HG02943 (cell line): ENCODE measurements at regions not wholly inside any gene's neighbourhood (a gene's known extent, or its start where the extent isn't known, plus 50 kb on each side); places are given as distances from the start of the nearest gene placed in this dataset.
"Not testable (repeated sequence)": the region's sequence is repeated elsewhere in the genome, so short reads cannot be mapped to it uniquely, and the experiment has no call there.

Experiments
- ATAC-seq: cut with Tn5 transposase; IDR thresholded peaks from one replicate; pipeline ENCODE4 v1.9.1; 2021; ENCODE audit warnings: mild to moderate bottlenecking, low read depth, moderate library complexity; ENCODE audit not compliant: unreplicated experiment

- ATAC-seq, result no peak
Measured at GRCh38 chr13:44887515-44887914, 101.8 kb downstream of the NUFIP1 start.

- ATAC-seq, result no peak
Measured at GRCh38 chr13:44884076-44884729, 105.1 kb downstream of the NUFIP1 start.

- no peak for ATAC-seq
Measured at GRCh38 chr13:44879452-44880058, 109.7 kb downstream of the NUFIP1 start.

- ATAC-seq, result no peak
Measured at GRCh38 chr13:44876782-44877324, 112.4 kb downstream of the NUFIP1 start.

- ATAC-seq, result no peak
Measured at GRCh38 chr13:44874886-44875630, 114.2 kb downstream of the NUFIP1 start.

GRCh38 chr13:44874176-44874575 lies 115.1 kb downstream of the NUFIP1 start:
- no peak for ATAC-seq

- no peak for ATAC-seq
Measured at GRCh38 chr13:44873461-44873860, 115.8 kb downstream of the NUFIP1 start.

- ATAC-seq, result no peak
Measured at GRCh38 chr13:44872751-44873150, 116.5 kb downstream of the NUFIP1 start.

GRCh38 chr13:44870456-44870929 lies 118.8 kb downstream of the NUFIP1 start:
- ATAC-seq, result no peak

- no peak for ATAC-seq
Measured at GRCh38 chr13:44869167-44869566, 120.1 kb downstream of the NUFIP1 start.

- ATAC-seq, result no peak
Measured at GRCh38 chr13:44868397-44868796, 120.9 kb downstream of the NUFIP1 start.

GRCh38 chr13:44867825-44868224 lies 121.4 kb downstream of the NUFIP1 start:
- no peak for ATAC-seq

- no peak for ATAC-seq
Measured at GRCh38 chr13:44866411-44866911, 122.8 kb downstream of the NUFIP1 start.

- no peak for ATAC-seq
Measured at GRCh38 chr13:44865722-44866410, 123.4 kb downstream of the NUFIP1 start.

GRCh38 chr13:44863641-44864040 lies 125.6 kb downstream of the NUFIP1 start:
- ATAC-seq, result not testable (repeated sequence)

GRCh38 chr13:44860454-44860853 lies 128.8 kb downstream of the NUFIP1 start:
- ATAC-seq, result no peak

GRCh38 chr13:44857736-44858135 lies 131.5 kb downstream of the NUFIP1 start:
- ATAC-seq, result no peak

GRCh38 chr13:44857061-44857460 lies 132.2 kb downstream of the NUFIP1 start:
- no peak for ATAC-seq

- ATAC-seq, result no peak
Measured at GRCh38 chr13:44855860-44856259, 133.4 kb downstream of the NUFIP1 start.

- no peak for ATAC-seq
Measured at GRCh38 chr13:44854313-44855060, 134.8 kb downstream of the NUFIP1 start.
